ENCODE measurements at regions not wholly inside any gene's neighbourhood (a gene's known extent, or its start where the extent isn't known, plus 50 kb on each side); places are given as distances from the start of the nearest gene placed in this dataset.

GRCh38 chr2:12197133-12197532 lies 450.7 kb downstream of the LPIN1 start:
- in situ Hi-C loops (cut with MboI; ENCODE audit: low pct_unique_long_range_greater_than_20kb in 2 of 9, low sequenced_read_pairs in 9 of 9, unreplicated experiment in 9 of 9) = no loop called here
- H3K4me3 ChIP-seq = no peak overlapping the region
- H3K4me1 ChIP-seq (replicated peaks in 1 of 2) = peaks cover 0 to 17% of the 10 kb centered on the region in 2 donors
- ATAC-seq (replicated peaks in 6 of 8) = no peak
- WGBS, 10 experiments = 80 to 100% (median 86%) methylated on average over 1 of the region's 1 CpG; no CpG with 5 or more reads in 3 of the 10 experiments
- no peak overlapping the region for H3K27ac ChIP-seq

DNA sequence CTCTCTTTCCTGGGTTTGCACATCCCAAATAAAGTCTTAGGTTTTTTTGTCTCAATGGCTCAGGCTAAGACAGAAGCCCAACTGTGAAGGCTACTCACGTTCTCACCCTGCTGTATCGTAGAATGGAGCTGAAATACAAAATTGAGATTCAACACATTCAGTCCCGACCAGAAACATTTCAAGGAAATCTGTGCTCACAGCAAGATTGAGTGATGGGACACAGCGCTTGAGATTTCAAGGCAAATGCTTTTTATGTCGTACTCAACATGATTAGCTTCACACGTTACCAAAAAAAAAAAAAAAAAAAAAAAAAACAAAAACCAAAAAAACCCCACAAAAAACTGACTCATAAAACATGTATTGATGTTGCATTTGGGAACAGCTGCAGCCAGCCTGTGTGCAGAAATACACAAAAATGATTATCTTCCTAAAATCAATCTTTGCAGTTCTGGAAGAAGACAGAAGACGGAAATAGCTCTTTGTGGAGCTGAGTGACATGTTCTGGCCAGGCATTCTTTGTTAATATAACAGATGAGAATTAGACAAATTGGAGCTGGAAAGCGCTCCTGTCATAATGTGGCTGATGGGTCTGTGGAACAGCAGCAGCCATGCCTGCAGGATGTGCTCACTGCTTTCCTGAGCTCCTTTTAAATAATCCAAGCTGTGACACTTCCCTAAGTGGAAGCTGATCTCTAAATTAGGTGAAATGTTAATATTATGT lies 453.2 kb downstream of the LPIN1 start:
- H3K4me1 ChIP-seq (replicated peaks in 1 of 2) = peaks cover 0 to 17% of the 10 kb centered on the region in 2 donors
- no peak overlapping the region for H3K4me3 ChIP-seq
- WGBS, 10 experiments = 0 to 83% (median 66%) methylated on average over 3 to 8 of the region's 8 CpGs
- in situ Hi-C loops (cut with MboI; ENCODE audit: low pct_unique_long_range_greater_than_20kb in 2 of 9, low sequenced_read_pairs in 9 of 9, unreplicated experiment in 9 of 9) = no loop called here
- H3K27ac ChIP-seq = no peak overlapping the region
- peak; percentile 56 to 92 (median 86) for ATAC-seq (replicated peaks in 6 of 8)

GRCh38 chr2:12201369-12201768 lies 454.9 kb downstream of the LPIN1 start:
- Histone ChIP-seq H3K4me3 (no peak overlapping the region), H3K27ac (no peak overlapping the region), H3K4me1 (replicated peaks in 1 of 2) (peaks cover 0 to 14% of the 10 kb centered on the region in 2 donors)
- WGBS, 10 experiments = 20 to 87% (median 76%) methylated on average over 1 to 6 of the region's 6 CpGs; no CpG with 5 or more reads in 1 of the 10 experiments
- in situ Hi-C loops (cut with MboI; ENCODE audit: low pct_unique_long_range_greater_than_20kb in 2 of 9, low sequenced_read_pairs in 9 of 9, unreplicated experiment in 9 of 9) = no loop called here
- ATAC-seq (replicated peaks in 6 of 8) = no peak

- Histone ChIP-seq H3K4me1 (replicated peaks in 1 of 2) (peaks cover 0 to 14% of the 10 kb centered on the region in 2 donors), H3K27ac (no peak overlapping the region), H3K4me3 (no peak overlapping the region)
- peak in 1 of 8 experiments; percentile 66 for ATAC-seq (replicated peaks in 6 of 8)
- WGBS, 10 experiments = 50 to 90% (median 79%) methylated on average over 2 to 11 of the region's 12 CpGs
- in situ Hi-C loops (cut with MboI; ENCODE audit: low pct_unique_long_range_greater_than_20kb in 2 of 9, low sequenced_read_pairs in 9 of 9, unreplicated experiment in 9 of 9) = no loop called here
Observed at GRCh38 chr2:12202313-12203075, 456.1 kb downstream of the LPIN1 start.

- no peak for ATAC-seq (replicated peaks in 6 of 8)
- WGBS, 10 experiments = 40 to 100% (median 100%) methylated on average over 1 to 2 of the region's 2 CpGs; no CpG with 5 or more reads in 3 of the 10 experiments
- Histone ChIP-seq H3K4me1 (replicated peaks in 1 of 2) (peaks cover 0 to 14% of the 10 kb centered on the region in 2 donors), H3K27ac (no peak overlapping the region), H3K4me3 (no peak overlapping the region)
- in situ Hi-C loops (cut with MboI; ENCODE audit: low pct_unique_long_range_greater_than_20kb in 2 of 9, low sequenced_read_pairs in 9 of 9, unreplicated experiment in 9 of 9) = no loop called here
Observed at GRCh38 chr2:12203528-12203927, 457.1 kb downstream of the LPIN1 start.

GRCh38 chr2:12205086-12205485 lies 458.7 kb downstream of the LPIN1 start:
- Histone ChIP-seq H3K27ac (no peak overlapping the region), H3K4me3 (no peak overlapping the region), H3K4me1 (replicated peaks in 1 of 2) (peaks cover 0 to 3% of the 10 kb centered on the region in 2 donors)
- no peak for ATAC-seq (replicated peaks in 6 of 8)
- in situ Hi-C loops (cut with MboI; ENCODE audit: low pct_unique_long_range_greater_than_20kb in 2 of 9, low sequenced_read_pairs in 9 of 9, unreplicated experiment in 9 of 9) = no loop called here
- 0 to 92% (median 74%) methylated on average over 1 to 3 of the region's 3 CpGs; no CpG with 5 or more reads in 2 of the 10 experiments for WGBS, 10 experiments

DNA sequence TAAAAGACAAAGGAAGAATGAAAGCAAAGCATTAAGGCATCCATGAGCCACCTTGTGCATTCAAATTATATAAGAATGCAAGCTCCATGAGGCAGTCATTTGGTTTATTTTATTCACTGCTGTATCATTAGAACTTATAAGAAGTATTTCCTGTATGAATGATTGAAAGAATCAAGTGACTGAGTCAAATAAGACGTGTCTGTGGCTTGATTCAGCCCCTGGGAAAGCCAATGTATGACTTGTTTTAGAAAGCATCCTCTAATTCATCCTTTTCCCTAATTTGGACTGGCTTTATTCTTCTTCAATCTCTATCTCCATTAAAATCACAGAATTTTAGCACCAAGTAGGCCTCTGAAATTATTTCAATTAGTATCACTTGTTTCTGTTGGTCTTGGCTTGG lies 461.1 kb downstream of the LPIN1 start:
- in situ Hi-C loops (cut with MboI; ENCODE audit: low pct_unique_long_range_greater_than_20kb in 2 of 9, low sequenced_read_pairs in 9 of 9, unreplicated experiment in 9 of 9) = no loop called here
- WGBS, 10 experiments = 17 to 71% (median 38%) methylated on average over 1 of the region's 1 CpG; no CpG with 5 or more reads in 4 of the 10 experiments
- Histone ChIP-seq H3K4me1 (replicated peaks in 1 of 2) (no peaks in the 10 kb centered on the region), H3K4me3 (no peak overlapping the region), H3K27ac (no peak overlapping the region)
- ATAC-seq (replicated peaks in 6 of 8) = no peak

DNA sequence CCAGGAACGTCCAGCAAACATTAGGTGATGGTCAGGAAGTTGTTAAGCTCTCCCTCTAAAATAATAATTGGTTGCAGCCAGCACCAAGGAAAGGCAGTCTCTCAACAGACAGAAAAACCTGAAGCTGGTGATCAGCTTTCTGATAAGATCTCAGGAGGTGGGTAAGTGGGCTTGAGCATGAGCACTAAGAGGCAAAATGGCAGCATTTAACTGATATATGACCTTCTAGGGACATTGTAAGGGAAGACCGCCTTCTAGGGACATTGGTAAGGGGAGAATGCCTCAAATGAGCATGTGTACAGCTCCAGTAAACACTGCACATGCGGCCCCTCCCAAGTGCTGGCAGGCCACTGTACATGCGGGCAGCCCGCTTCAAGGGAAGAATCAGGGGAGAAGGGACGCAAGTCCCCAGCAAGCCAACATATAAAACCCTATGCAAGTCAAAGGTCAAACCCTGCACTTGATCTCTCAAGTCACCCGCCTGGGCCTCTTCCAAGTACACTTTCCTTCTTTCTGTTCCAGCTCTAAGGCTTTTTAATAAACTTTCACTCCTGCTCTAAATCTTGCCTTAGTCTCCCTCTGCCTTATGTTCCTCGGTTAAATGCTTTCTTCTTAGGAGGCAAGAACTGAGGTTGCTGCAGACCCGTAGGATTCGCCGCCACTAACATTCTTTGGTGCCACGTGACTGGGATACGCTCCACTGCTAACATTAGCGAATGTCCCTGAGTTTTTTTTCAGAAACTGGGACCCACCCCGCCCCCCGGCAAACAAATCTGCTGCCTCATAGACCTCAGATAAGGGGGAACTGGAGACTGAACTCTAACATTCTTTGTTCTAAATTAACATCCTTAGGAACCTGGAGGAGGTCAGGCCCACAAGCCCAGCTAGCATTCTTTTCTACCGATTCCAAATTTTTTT lies 463.8 kb downstream of the LPIN1 start:
- 86 to 100% (median 94%) methylated on average over 2 to 16 of the region's 17 CpGs; no CpG with 5 or more reads in 2 of the 10 experiments for whole genome bisulfite sequencing, 10 experiments
- no peak for ATAC-seq (replicated peaks in 6 of 8)
- in situ Hi-C loops (cut with MboI; ENCODE audit: low pct_unique_long_range_greater_than_20kb in 2 of 9, low sequenced_read_pairs in 9 of 9, unreplicated experiment in 9 of 9) = no loop called here

GRCh38 chr2:12211326-12212175 lies 465.1 kb downstream of the LPIN1 start:
- 51 to 100% (median 73%) methylated on average over 1 to 3 of the region's 3 CpGs; no CpG with 5 or more reads in 3 of the 10 experiments for WGBS, 10 experiments
- Histone ChIP-seq H3K4me1 (replicated peaks in 1 of 2) (peaks cover 4 to 6% of the 10 kb centered on the region in 2 donors), H3K27ac (no peak overlapping the region), H3K4me3 (no peak overlapping the region)
- in situ Hi-C loops (cut with MboI; ENCODE audit: low pct_unique_long_range_greater_than_20kb in 2 of 9, low sequenced_read_pairs in 9 of 9, unreplicated experiment in 9 of 9) = no loop called here
- no peak for ATAC-seq (replicated peaks in 6 of 8)

More for the DNA sequence above, 463.8 kb downstream of the LPIN1 start:
- H3K4me1 ChIP-seq (replicated peaks in 1 of 2) = peaks cover 4 to 6% of the 10 kb centered on the region in 2 donors
- no peak overlapping the region for H3K4me3 ChIP-seq
- H3K27ac ChIP-seq = no peak overlapping the region

DNA sequence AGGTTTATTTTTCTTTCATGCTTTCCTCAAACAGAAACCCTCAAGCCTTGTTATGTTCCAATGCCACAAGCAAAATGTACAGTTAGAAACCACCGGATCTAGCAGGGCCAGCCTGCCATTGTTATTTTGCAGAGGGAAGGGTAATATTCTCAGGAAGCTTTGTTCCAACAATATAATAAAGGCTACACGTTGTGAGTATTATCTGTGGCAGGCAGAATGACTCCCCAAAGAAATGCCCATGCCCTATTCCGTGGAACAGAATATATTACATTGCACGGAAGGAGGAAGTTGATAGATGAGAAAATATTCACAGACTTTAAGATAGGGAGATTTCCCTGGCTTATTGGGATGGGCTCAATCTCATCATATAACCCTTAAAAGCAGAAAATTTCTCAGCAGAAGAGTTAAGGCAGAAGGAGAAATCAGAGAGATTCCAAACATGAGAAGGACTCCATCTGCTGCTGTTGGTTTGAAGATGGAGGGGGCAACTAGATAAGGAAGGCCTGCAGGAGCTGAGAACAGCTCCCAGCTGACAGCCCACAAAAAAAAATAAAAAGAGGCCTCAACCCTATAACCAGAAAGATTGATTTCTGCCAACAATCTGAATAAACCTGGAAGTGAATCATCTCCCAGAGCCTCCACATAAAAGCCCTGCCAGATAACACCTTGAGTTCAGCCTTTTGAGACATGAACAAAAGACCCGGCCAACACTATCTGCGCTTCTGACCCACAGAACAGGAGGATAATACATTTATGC lies 466.6 kb downstream of the LPIN1 start:
- 70 to 100% (median 83%) methylated on average over 1 to 6 of the region's 6 CpGs for WGBS, 10 experiments
- no peak overlapping the region for H3K4me3 ChIP-seq
- H3K27ac ChIP-seq = no peak overlapping the region
- in situ Hi-C loops (cut with MboI; ENCODE audit: low pct_unique_long_range_greater_than_20kb in 2 of 9, low sequenced_read_pairs in 9 of 9, unreplicated experiment in 9 of 9) = no loop called here
- peaks cover 4 to 6% of the 10 kb centered on the region in 2 donors for H3K4me1 ChIP-seq (replicated peaks in 1 of 2)
- peak in 4 of 8 experiments; percentile 25 to 46 (median 32) for ATAC-seq (replicated peaks in 6 of 8)

DNA sequence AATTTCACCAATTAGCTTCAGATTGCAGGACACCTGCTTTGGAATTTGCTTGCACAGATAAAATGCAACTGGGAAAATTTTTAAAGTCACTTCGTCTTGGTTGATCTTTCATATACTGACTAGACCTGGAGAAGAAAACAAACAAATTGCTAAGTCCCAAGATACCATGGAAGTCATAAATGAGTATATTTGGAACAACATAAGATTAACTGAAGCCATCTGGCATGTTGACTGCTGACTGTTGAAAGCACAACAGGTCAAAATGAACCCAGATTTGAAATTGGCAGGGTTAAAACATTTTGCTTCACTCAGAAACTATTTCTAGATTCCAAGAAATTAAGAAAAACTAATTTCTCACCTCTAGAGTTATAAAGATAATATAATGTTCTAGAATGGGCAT lies 470.7 kb downstream of the LPIN1 start:
- Histone ChIP-seq H3K4me3 (no peak overlapping the region), H3K4me1 (replicated peaks in 1 of 2) (peaks cover 4 to 6% of the 10 kb centered on the region in 2 donors), H3K27ac (no peak overlapping the region)
- in situ Hi-C loops (cut with MboI; ENCODE audit: low pct_unique_long_range_greater_than_20kb in 2 of 9, low sequenced_read_pairs in 9 of 9, unreplicated experiment in 9 of 9) = no loop called here
- WGBS, 10 experiments = 50 to 94% (median 71%) methylated on average over 1 of the region's 1 CpG; no CpG with 5 or more reads in 3 of the 10 experiments
- ATAC-seq (replicated peaks in 6 of 8) = no peak

All from motor neuron (in vitro differentiated cells).